DMS 273 (cell line): ENCODE measurements at regions not wholly inside any gene's neighbourhood (a gene's known extent, or its start where the extent isn't known, plus 50 kb on each side); places are given as distances from the start of the nearest gene placed in this dataset.

Experiments
- DNase-seq: peaks from one replicate; lab custom pipeline; 2025; ENCODE audit not compliant: unreplicated experiment; lab: John Stamatoyannopoulos, UW

DNA sequence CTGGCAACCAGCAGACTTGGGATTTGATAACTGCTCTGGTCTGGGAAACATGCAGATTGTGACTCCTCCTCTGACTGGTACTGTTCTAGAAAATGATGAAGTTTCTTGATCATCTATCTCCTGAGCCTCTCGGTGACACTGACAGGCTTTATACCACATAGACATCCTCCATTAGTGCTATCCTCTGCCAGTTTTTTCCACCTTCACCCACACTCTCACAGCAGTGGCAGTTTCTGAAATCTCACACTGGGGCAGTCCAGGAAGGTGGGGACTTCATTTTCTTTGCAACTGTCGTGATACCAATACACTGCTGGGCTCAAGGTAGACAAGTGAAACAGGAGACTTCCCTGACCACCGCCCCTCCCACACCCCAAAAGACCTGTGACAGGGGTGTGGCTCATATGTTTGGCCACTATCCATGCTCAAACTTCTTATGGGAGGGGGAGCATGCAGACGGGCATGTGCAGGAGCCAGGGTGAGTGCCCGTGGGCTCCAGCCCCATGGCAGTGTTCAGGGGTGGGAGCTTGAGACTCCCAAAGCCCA is 66.3 kb upstream of the RMDN2 start:
- DNase-seq: no peak

GRCh38 chr2:37862620-37863019 is 62.5 kb upstream of the RMDN2 start:
- DNase-seq: no peak

DNA sequence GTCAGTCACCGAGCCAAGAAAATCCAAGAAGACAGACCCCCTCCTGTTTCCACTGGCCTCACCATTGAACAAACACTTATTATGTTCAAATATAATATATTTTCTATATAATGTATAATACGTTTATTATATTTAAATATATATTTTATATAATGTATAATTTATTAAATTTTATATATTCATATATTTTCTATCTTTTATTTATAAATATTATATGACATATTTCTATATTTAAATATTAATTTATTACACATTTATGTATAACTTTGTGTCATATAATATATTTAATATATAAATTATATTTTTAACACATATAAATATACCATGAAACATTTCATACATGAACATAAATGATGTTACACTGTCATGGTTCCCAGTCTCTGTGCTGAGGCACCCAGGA is 60.9 kb upstream of the RMDN2 start:
- DNase-seq: no peak

- no peak for DNase-seq
Measured at GRCh38 chr2:37865640-37866039, 59.4 kb upstream of the RMDN2 start.

DNA sequence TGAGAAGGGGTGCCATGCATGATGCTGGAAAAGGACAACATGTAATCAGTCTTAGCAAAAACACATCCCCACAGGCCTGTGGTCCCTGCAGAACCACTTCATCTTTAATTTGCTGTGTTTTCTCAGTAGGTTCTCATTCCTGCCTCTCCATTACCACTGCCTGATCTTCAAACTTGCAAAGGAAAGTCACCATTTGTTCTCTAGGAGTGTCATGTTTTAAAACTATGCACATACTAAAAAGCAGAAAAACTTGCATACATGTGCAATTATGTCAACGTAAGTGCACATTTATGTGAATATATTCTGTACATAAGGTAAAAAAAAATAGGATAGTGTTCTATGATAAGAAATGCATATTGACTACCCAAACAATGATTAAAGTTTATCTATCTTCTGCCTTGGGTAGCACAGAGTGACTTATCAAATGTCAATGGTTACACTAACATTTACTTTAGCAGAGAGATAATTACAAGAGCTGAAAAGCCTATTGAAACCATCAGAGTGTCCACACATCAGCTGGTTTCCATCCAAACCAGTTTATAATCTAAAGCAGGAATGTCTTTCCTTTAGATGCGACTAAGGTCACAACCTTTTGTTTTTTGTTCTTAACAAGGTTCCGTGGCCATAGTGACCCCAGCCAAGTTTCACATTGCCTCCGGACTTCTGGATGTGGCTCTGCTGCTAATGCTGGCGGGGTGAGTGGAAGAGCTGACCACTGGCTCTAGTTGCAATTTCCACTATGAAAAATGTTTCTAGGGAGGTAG is 58.7 kb upstream of the RMDN2 start:
- DNase-seq: no peak

DNA sequence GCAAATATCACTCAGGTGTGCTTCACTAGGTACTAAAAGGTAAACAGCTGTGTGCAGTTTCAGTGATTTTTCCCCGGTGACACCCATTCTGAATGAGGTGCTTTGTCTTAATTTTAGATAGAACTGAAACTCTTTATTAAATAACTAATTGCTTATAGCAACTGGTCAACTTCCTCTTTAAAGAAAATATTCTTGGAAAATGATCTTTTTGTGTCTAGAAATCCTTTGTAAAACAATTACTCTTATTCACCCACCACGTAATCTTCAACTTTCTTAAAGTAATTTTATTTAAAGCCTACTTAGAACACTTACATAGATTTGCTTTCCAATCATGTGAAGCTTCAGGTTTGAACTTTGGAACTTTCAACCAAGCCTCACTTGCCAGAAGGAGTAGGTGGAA is 57.9 kb upstream of the RMDN2 start:
- DNase-seq: no peak

- DNase-seq: no peak
Measured at GRCh38 chr2:37868866-37869265, 56.2 kb upstream of the RMDN2 start.

GRCh38 chr2:37869304-37869703 is 55.8 kb upstream of the RMDN2 start:
- no peak for DNase-seq

DNA sequence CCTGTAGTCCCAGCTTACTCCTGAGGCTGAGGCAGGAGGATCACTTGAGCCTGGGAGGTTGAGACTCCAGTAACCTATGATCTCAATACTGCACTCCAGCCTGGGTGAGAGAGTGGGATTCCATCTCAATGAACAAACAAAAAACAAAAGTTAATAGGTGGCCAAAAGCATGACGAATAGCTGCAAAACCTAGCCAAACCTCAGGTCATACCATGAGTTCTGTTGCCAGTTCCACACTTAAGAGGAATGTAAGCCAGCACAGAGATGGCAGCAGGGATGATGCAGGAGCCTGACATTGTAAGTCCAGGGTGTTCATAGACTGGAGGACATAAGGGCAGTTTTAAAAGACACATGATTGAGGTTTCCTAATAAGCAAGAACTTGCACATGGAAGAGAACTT is 55.3 kb upstream of the RMDN2 start:
- no peak for DNase-seq

GRCh38 chr2:37870829-37871228 is 54.3 kb upstream of the RMDN2 start:
- no peak for DNase-seq

GRCh38 chr2:37871456-37872191 is 53.5 kb upstream of the RMDN2 start:
- peak; percentile 13 for DNase-seq

- peak; percentile 46 for DNase-seq
Measured at GRCh38 chr2:37872192-37872750, 52.8 kb upstream of the RMDN2 start.

DNA sequence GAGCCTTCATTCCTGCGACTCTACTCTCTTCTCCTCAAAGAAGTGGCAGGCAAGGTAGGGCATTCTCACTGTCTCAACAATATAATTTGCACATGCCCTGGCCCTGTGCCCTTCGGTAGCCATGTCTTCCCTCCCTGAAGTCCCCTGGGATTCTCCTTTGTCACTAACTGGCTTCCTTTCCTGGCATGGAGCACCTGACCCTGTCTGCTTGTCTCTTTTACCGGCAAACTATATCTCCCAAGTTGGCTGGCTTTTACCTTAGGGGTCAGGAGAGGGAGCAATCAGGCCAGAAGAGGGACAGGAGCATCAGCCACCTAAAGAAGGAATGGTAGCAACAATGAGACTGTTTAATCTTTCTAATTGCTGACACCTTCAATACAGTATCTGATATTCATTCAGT is 51.9 kb upstream of the RMDN2 start:
- peak; percentile 9 for DNase-seq

GRCh38 chr2:37873749-37874330 is 51.2 kb upstream of the RMDN2 start:
- no peak for DNase-seq

DNA sequence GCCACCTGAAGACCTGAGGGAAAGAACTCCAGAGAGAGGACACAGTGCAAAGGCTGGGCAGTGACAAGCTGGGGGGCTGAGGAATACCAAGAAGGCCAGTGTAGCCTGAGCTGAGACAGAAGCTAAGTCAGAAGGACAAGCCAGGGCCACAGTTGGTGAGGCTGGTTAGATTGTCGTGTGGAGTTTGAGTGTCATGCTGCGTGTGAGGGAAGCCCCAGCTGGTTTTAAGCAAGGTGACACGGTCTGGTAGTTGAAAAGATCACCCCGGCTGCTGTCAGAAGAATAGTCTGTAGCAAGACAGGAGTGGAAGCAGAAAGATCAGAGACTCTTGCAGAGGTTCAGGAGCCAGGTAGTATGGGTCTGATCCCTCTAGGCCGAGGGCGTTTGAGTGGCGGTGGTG is 50.6 kb upstream of the RMDN2 start:
- no peak for DNase-seq
